ENCODE measurements at regions not wholly inside any gene's neighbourhood (a gene's known extent, or its start where the extent isn't known, plus 50 kb on each side); places are given as distances from the start of the nearest gene placed in this dataset.

- DNase-seq, result no peak
Measured at GRCh38 chr3:102605153-102605552, 170.3 kb downstream of the ZPLD1 start.

GRCh38 chr3:102608875-102609274 lies 174.1 kb downstream of the ZPLD1 start:
- DNase-seq, result no peak

- no peak for DNase-seq
Measured at GRCh38 chr3:102614021-102614569, 179.3 kb downstream of the ZPLD1 start.

- no peak for DNase-seq
Measured at GRCh38 chr3:102614585-102614984, 179.8 kb downstream of the ZPLD1 start.

- no peak for DNase-seq
Measured at GRCh38 chr3:102617381-102617780, 182.6 kb downstream of the ZPLD1 start.

GRCh38 chr3:102619361-102619760 lies 184.5 kb downstream of the ZPLD1 start:
- DNase-seq, result no peak

- no peak for DNase-seq
Measured at GRCh38 chr3:102629943-102630342, 195.1 kb downstream of the ZPLD1 start.

GRCh38 chr3:102630531-102630930 lies 195.7 kb downstream of the ZPLD1 start:
- DNase-seq, result no peak

GRCh38 chr3:102643546-102643945 lies 208.7 kb downstream of the ZPLD1 start:
- no peak for DNase-seq

GRCh38 chr3:102646557-102646956 lies 211.7 kb downstream of the ZPLD1 start:
- DNase-seq, result no peak

- no peak for DNase-seq
Measured at GRCh38 chr3:102660653-102661052, 225.8 kb downstream of the ZPLD1 start.

GRCh38 chr3:102661707-102662497 lies 227.1 kb downstream of the ZPLD1 start:
- no peak for DNase-seq

- DNase-seq, result no peak
Measured at GRCh38 chr3:102662498-102662772, 227.6 kb downstream of the ZPLD1 start.

GRCh38 chr3:102664126-102664525 lies 229.3 kb downstream of the ZPLD1 start:
- no peak for DNase-seq

GRCh38 chr3:102665183-102665582 lies 230.4 kb downstream of the ZPLD1 start:
- DNase-seq, result no peak

GRCh38 chr3:102668247-102668646 lies 233.4 kb downstream of the ZPLD1 start:
- no peak for DNase-seq

- no peak for DNase-seq
Measured at GRCh38 chr3:102670986-102671385, 236.2 kb downstream of the ZPLD1 start.

GRCh38 chr3:102672305-102672704 lies 237.5 kb downstream of the ZPLD1 start:
- no peak for DNase-seq

GRCh38 chr3:102673271-102674115 lies 238.7 kb downstream of the ZPLD1 start:
- DNase-seq, result peak; percentile 80

GRCh38 chr3:102674284-102674683 lies 239.5 kb downstream of the ZPLD1 start:
- no peak for DNase-seq

- no peak for DNase-seq
Measured at GRCh38 chr3:102676424-102676823, 241.6 kb downstream of the ZPLD1 start.

- DNase-seq, result no peak
Measured at GRCh38 chr3:102682741-102683140, 247.9 kb downstream of the ZPLD1 start.

- no peak for DNase-seq
Measured at GRCh38 chr3:102686792-102687191, 252.0 kb downstream of the ZPLD1 start.

Data from activated CD8-positive, alpha-beta memory T cell treated with anti-CD3 and anti-CD28 coated beads, Interleukin-2, amount 50 U/mL, for 48 hours (primary cell).